GM21529 (cell line): ENCODE measurements at regions not wholly inside any gene's neighbourhood (a gene's known extent, or its start where the extent isn't known, plus 50 kb on each side); places are given as distances from the start of the nearest gene placed in this dataset.
"Not testable (repeated sequence)": the region's sequence is repeated elsewhere in the genome, so short reads cannot be mapped to it uniquely, and the experiment has no call there.

Experiments
- ATAC-seq: cut with Tn5 transposase; IDR thresholded peaks from one replicate; pipeline ENCODE4 v1.9.1; 2021; ENCODE audit not compliant: unreplicated experiment

- no peak for ATAC-seq
These were observed 480.5 kb downstream of the MATN1 start for GRCh38 chr1:30242722-30243457.

- no peak for ATAC-seq
These were observed 481.2 kb downstream of the MATN1 start for GRCh38 chr1:30242168-30242567.

- no peak for ATAC-seq
These were observed 481.7 kb downstream of the MATN1 start for GRCh38 chr1:30241681-30242080.

GRCh38 chr1:30234091-30234490, 489.3 kb downstream of the MATN1 start:
- no peak for ATAC-seq

- ATAC-seq, result no peak
These were observed 491.0 kb downstream of the MATN1 start for GRCh38 chr1:30232288-30232899.

- ATAC-seq, result no peak
These were observed 493.4 kb downstream of the MATN1 start for GRCh38 chr1:30229960-30230359.

GRCh38 chr1:30229557-30229956, 493.8 kb downstream of the MATN1 start:
- no peak for ATAC-seq

GRCh38 chr1:30226648-30227047, 496.7 kb downstream of the MATN1 start:
- ATAC-seq, result no peak

- ATAC-seq, result no peak
These were observed 498.0 kb downstream of the MATN1 start for GRCh38 chr1:30225357-30225756.

- ATAC-seq, result no peak
These were observed 503.7 kb downstream of the MATN1 start for GRCh38 chr1:30219675-30220074.

- no peak for ATAC-seq
These were observed 504.9 kb downstream of the MATN1 start for GRCh38 chr1:30218438-30218837.

- no peak for ATAC-seq
These were observed 506.8 kb downstream of the MATN1 start for GRCh38 chr1:30216602-30217001.

GRCh38 chr1:30213936-30214335, 509.4 kb downstream of the MATN1 start:
- ATAC-seq, result no peak

- ATAC-seq, result not testable (repeated sequence)
These were observed 515.4 kb downstream of the MATN1 start for GRCh38 chr1:30207962-30208361.

GRCh38 chr1:30206631-30207030, 516.8 kb downstream of the MATN1 start:
- not testable (repeated sequence) for ATAC-seq

GRCh38 chr1:30204916-30205315, 518.5 kb downstream of the MATN1 start:
- not testable (repeated sequence) for ATAC-seq

- no peak for ATAC-seq
These were observed 522.4 kb downstream of the MATN1 start for GRCh38 chr1:30201015-30201414.

- ATAC-seq, result no peak
These were observed 523.2 kb downstream of the MATN1 start for GRCh38 chr1:30200161-30200560.

GRCh38 chr1:30199563-30199962, 523.8 kb downstream of the MATN1 start:
- ATAC-seq, result no peak

GRCh38 chr1:30198795-30199403, 524.5 kb downstream of the MATN1 start:
- no peak for ATAC-seq

- ATAC-seq, result no peak
These were observed 525.0 kb downstream of the MATN1 start for GRCh38 chr1:30198451-30198760.

GRCh38 chr1:30197639-30198450, 525.5 kb downstream of the MATN1 start:
- no peak for ATAC-seq
